Renal cortical epithelial cell (primary cell): ENCODE measurements at regions not wholly inside any gene's neighbourhood (a gene's known extent, or its start where the extent isn't known, plus 50 kb on each side); places are given as distances from the start of the nearest gene placed in this dataset.
"Not testable (repeated sequence)": the region's sequence is repeated elsewhere in the genome, so short reads cannot be mapped to it uniquely, and the experiment has no call there.

Experiments used
- DNase-seq: peaks from one replicate; pipeline ENCODE4 v3.0.0-alpha.2; 2011; ENCODE audit warnings: low read depth

DNA sequence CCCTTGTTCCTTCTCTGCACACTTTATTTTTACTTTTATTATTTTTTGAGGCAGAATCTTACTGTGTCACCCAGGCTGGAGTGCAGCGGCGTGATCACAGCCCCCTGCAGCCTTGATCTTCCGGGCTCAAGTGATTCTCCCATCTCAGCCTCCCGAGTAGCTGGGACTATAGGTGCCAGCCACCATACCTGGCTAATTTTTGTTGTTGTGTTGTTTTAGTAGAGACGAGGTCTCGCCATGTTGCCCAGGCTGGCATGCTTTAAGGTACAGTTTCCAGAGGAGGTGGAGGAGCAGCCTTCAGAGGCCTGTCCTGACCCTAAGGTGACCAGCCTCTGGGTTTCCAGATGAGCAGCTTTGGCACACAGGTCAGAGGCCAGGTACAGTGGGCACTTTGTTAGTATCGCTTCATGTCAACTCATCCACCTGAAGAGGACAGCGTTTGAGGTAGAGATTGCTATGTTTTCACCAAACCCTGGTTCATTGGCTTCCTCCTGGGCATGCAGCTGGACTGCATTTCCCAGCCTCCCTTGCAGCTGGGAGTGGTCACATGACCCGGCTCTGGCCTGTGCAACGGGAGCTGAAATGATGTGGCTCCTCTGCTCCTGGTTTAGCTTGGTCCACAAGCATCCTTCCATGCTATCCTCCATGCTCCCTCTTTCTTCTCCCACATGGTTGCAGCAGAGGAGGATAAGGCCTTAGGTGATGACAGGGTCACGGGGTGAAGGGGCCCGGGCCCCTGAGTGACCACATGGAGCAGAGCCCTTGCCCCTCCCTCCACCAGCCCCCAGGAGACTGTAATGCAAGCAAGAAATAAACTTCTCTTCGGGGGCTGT, 139.3 kb upstream of the IER5L start:
- DNase-seq, result no peak

DNA sequence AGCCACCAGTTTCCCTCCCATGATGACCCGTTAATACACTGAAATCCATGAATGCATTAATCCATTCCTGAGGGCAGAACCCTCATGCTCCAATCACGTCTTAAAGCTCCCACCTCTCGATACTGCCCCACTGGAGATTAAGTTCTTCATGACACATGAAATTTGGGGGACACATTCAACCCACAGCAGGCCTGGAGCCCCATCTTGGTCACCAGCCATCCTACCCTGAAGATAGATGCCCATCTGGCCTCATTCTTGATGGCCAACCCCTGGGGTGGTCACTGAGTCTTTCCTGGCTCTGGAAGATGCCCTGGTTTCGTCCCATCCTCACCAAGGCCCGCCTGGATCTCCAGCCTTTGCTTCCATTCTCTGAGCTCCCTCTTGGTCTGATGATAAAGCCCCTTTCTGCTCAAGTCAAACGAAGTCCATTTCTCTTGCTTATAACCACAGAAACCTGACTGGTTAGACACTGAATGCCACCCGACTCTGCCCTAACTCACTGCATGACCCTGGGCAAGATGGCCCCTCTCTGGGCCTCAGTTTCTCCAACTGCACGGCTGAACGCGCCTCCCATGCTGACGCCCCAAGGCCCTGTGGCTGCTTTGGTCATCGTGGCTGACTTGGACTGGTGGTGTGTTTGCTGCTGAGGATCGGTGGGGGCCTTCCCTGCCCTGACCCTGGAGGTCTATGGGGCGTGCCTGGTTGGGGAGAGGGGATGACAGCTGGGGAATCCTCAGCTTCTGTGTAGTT, 138.4 kb upstream of the IER5L start:
- DNase-seq, result no peak

DNA sequence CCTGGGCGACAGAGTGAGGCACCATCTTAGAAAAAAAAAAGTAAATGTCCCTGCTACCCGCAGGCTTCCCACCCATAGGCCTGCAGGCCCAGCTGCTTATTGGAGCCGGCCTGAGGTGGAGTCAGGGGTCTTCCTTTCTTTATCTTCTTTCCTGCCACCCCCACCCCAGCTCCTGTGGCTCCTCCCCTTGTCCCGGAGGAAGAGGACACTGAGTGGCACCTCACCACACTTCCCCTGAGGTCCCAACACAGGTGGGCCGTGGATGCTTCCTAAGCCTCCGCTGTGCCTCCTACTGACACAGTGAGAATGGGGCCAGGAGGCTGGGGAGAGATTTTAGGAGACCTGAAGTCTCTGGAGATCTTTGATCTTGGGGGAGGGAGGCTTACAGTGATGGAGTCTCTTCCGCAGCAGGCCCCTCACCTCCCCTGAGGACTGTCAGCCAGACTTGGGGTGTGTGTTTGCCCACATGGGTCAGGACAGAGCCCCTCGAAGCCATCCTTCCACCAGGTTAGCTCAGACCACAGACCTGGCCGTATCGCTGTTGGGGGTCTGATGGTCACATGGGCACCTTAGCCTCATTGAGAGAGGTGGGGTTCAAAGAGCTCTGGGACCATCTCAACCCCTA, 135.4 kb upstream of the IER5L start:
- DNase-seq, result no peak

DNA sequence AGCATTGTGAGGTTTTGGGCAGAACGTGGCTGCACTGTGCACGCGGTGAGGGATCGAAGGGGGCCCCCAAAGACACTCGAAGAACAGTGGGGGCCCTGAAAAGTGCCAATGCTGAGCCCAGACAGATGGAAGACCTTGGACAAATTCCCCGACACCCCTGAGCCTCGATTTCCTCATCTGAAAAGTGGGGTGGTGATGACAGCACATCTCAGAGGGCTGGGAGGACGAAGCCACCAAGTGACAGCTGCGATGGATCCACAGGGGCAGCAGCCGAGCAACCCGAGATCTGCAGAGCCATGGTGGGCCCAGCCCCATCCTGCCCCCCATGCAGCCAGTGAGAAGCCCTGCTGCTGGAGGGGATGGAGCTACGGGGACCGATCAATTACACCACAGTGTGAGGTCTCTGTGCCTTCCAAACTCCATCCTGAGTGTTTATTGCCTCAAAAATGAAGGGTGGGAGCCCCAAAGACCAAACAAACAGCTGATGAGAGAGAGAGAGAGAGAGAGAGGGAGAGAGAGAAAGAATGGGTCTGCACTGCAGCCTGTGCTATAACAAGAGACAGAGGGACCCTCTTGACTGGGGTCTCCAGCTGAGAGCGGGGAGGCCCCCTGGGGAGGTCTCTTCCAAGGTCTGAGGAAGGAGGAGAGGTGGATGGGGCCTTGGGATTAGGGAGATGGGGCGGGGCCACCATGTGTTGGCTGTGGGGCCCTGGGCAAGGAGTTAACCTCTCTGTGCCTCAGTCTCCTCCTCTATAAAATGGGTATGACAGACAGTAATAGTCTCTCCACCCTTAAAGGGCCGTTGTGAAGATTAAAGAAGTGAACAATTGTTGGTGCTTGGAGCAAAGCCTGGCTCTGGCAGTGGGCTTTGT, 134.4 kb upstream of the IER5L start:
- DNase-seq, result no peak

DNA sequence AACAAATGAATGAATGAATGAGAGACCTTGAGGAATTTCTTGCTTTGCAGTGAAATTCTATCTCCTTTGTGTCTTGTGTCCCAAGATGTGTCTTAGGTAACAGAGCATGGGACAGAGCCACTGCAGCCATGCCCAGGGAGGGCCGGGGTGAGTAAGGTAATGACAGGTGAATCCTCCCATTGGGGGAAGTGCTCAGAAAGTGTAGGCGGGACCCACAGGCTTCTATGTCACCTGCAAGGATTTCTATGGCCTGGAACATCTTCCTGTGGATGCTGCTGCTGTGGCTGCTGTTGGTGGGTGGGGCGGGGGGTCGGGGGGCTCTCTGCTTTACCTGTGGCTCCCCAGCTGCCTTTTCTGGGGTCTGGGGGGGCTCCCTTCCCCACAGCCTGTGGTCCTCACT, 133.6 kb upstream of the IER5L start:
- DNase-seq, result no peak

DNA sequence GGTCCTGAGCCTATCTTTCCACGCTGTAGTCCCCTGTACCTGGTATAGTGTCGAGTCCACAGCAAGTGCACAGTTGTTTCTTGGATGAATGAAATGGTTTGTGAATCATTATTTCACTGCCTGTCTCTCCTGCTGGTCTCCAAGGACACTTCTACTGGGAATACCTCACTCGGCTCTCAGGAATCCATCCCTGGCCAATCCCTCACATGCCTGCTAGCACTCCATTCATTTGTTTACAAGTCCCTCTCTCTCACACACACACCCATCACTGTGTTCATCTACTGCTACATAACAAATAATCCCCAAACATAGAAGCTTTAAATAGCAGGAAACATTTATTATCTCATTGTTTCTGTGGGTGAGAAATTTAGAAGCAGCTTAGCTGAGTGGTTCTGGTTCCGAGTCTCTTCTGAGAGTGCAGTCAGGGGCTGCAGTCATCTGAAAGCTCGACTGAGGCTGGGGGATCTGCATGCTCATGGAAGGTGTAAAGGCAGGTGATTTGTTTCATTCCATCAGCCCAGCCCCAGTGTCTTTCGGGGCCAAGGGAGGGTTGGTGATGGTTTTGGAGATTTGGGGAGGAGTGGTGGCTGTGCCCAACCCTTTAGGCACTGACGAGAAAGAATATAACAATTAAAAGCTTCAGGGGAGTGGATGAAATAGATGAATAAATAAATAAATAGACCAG, 132.7 kb upstream of the IER5L start:
- peak; percentile 38 for DNase-seq

DNA sequence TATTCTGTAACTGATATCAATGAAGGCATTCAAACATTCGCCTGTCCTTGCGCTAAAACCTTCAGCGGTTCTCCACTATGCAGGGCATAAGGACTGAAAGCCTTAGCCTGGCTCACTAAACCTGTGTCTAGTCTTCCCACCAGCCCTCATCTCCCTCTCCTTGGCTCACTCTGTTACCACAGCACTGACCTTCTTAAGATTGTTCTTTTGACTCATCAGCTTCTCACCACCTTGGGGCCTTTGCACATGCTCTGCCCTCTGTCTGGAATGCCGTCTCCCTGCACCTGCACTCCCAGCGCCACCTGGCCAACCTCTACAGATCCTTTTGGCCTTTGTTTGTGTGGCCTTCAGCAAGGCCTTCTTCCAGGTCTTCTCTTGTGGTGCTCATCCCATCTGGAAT, 131.8 kb upstream of the IER5L start:
- DNase-seq, result no peak

DNA sequence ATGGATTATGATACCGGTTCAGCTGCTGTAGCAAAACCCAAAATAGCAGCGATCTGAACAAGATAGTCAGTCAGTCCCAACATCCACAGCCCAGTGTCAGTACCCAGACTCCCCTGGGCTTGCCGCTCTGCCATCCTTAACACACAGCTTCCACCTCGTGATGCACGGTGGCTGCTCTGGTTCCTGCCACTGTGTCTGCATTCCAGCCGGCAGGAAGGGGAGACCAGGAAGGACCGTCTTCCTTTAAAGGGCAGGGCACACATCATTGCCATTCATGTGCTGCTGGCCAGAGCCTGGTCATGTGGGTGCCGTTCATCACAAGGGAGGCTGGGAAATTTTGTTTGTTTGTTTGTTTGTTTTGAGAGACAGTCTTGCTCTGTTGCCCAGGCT, 131.0 kb upstream of the IER5L start:
- DNase-seq, result no peak

DNA sequence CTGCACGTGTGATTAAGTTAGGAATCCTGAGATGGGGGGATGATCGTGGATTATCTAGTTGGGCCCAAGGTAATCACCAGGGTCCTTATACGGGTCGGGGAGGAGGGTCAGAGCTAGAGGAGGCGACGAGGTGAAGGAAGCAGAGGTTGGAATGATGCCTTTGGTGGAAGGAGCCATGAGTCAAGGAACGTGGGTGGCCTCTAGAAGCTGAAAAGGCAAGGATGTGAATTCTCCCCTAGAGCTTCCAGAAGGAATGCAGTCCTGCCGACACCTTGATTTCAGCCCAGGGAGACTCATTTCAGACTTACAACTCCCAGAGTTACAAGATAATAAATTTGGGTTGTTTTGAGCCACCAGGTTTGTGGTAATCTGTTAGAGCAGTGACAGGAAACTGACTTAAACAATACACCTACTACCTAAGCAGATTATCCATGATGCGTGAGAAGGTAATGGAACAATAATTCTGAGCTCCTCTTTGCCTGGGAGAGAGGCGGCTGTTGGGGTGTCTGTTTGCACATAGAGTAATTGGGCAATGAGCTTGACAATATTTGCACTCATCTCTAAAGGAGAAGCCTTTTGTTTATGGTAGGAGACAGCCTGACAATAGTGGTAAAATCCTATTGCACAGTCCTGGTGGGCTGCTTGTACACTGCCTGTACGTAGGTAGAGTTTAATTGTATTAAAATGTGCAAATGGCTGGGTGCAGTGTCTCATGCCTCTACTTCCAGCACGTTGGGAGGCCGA, 129.3 kb upstream of the IER5L start:
- DNase-seq, result no peak

DNA sequence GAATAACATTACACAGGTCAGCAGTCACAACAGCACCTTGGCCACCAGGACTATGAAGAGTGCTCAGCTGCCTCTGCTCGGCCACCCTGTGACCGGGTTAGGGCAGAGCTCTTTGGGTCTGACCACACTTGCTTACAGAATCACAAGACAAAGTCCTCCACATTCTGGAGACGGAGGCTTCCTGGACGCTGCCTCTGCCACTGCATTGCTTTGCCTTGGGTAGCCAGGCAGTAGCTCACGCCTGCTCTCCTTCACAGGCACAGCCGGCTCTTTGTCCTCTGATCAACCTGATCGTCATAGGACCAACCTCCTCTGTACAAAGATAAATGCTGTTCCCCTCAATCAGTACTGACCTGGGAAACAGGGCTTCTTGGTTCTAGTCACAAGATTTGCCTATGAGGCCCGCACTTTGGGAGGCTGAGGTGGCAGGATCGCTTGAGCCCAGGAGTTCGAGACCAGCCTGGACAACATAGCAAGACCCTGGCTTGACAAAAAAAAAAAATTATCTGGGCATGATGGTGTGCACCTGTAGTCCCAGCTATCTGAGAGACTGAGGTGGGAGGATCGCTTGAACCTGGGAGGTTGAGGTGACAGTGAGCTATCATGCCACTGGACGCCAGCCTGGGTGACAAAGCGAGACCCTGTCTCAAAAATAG, 128.4 kb upstream of the IER5L start:
- DNase-seq, result no peak

DNA sequence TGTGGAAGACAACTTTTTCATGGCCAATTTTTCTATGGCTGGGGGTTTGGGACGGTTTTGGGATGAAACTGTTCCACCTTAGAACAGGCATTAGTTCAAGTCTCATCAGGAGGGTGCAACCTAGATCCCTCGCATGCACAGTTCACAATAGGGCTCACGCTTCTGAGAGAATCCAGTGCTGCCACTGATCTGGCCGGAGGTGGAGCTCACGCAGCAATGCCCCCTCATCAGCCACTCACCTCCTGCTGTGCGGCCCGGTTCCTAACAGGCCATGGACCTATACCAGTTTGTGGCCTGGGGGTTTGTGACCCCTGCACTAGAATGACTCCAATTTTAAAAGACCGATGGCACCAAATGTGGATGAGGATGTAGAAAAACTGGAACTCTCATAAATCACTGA, 127.2 kb upstream of the IER5L start:
- DNase-seq, result no peak

DNA sequence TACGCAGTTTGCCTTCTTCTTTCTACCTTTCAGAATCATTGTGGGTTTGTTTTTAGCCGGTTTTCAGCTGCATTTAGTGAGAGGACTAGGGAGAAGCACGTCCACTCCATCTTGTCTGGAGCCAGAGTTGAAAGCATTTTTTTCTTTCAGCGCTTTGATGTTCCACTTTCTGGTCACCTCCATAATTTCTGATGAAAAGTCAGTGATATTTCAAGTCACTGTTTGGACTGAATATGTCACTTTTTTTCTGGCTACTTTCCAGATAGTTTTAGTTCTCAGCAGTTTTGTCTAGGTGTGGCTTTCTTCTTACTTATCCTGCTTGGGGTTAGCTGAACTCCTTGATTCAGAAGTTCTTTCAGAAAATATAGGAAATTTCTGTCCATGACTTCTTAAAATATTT, 123.9 kb upstream of the IER5L start:
- no peak for DNase-seq

DNA sequence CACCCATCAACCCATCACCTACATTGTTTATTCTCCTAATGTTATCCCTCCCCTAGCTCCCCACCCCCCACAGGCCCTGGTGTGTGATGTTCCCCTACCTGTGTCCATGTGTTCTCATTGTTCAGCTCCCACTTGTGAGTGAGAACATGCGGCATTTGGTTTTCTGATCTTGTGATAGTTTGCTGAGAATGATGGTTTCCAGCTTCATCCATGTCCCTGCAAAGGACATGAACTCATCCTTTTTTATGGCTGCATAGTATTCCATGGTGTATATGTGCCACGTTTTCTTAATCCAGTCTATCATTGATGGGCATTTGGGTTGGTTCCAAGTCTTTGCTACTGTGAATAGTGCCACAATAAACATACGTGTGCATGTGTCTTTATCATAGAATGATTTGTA, 118.1 kb upstream of the IER5L start:
- not testable (repeated sequence) for DNase-seq

DNA sequence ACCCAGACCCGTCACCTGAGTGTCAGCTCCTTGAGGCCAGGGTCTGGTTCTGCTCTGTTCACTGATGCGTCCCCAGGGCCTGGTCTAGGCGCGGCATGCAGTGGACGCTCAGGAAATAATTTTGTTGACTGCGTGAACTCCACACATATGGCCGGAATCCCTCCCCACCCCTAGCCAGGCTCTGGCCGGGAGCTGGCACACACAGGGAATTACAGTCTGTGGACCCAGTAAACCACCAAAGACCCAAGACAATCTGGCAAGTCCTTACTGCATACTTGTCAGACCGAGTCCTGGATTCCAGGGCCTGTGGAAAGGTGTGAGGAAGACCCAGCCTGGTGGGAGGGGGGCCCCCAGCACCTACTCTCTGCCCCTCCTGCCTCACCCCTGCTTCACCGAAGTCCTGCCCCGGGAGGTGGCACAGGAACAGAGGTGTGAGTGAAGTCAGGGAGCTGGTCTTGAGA, 113.0 kb upstream of the IER5L start:
- DNase-seq, result no peak

DNA sequence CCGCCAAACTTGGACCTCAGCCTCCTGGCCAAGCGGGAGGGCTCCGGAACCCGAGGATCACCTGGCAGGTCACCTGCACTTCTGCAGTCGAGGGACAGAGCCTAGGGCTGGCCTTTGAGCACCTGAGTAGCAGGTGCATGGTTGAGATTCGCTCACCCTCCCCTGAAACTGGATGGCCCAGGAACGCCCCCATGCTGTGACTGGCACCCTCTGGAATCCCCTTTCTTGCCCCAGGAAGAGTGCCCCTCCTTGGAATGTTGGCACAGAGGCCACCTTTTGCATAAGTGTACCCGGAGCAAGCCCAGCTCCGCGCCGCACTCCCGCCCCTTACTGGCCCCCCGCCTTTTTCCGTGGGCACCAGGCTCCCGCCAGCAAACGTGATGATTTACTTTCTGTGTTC, 112.5 kb upstream of the IER5L start:
- DNase-seq, result no peak

DNA sequence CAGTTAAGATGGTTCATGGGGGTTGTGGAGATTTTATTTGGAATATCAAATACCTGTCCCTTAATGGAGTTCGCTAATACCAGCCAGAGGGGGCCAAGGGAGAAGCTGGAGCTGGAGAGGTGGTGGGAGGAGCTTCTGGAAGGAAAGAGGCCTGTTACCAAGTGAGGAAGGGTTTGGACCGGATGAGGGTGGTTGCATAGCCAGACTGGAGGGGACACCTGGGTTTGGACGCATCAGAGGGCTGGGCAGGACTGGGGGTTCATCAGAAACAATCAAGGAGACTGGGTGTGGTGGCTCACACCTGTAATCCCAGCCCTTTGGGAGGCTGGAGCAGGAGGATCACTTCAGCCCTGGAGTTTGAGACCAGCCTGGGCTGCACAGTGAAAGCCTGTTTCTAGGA, 111.8 kb upstream of the IER5L start:
- DNase-seq, result no peak

DNA sequence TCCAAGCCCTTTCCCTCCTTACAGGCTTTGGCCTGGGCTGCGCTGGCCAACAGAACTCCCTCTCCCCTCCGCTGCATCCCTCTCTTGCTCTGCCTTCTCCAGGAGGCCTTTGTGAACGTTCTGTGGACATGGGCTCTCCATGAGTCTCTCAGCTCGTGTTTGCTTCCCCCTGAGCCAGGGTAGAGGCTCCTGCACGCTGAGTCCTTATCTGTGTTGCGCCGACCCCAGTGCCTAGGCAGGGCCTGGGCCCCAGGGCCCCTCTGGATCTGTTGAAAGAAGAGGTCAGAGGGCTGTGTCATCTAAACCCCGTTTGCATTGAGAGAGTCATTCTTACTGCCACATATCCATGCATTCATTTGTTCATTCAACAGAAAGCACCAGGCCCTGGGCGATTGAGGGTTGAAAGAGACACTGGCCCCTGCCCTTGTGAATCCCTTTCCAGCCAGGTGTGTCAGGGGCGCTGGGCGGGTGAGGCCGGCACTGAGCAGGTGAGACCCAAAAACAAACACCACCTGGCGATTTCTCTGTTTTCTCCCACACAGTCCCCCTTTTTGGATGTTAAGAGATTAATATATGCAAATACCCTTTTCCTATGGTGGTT, 111.2 kb upstream of the IER5L start:
- no peak for DNase-seq

DNA sequence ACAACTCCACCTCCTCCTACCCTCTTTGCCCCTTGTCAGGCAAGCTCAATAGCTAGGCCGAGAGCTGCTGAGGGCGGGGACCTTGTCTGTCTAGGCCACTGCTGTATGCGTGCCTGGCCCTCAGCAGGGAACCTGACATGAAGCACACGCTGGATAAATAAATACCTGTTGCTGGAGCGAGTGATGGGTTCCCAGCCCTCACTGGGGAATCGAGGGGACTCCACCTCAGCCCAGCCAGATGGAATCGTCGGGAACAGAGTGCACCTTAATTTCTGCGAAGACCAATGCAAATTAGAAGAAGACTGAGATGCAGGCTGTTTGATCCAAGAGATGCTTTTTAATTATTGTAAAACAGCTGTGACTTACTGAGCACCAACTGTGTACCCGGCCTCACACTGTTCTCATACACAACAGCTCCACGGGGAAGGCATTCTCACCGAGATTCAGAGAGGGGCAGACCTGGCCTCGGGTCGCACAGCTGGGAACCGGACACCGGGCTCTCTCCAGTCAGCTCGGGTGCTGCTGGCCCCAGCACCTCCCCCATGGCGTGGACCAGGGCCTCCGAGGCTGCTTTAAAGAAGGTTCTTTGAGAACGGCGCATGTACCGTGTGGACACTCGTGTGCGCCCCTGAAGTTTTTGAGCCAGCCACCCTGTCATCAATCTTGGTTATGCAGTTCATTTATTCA, 109.7 kb upstream of the IER5L start:
- no peak for DNase-seq
